NCI-H2081 (cell line): ENCODE measurements at regions not wholly inside any gene's neighbourhood (a gene's known extent, or its start where the extent isn't known, plus 50 kb on each side); places are given as distances from the start of the nearest gene placed in this dataset.

Experiments
- DNase-seq, 2 experiments: peaks; one replicate each; lab custom pipeline; 2025; lab: John Stamatoyannopoulos, UW

- no peak for DNase-seq
Observed at GRCh38 chr6:43903739-43904290, 133.8 kb downstream of the VEGFA start.

DNA sequence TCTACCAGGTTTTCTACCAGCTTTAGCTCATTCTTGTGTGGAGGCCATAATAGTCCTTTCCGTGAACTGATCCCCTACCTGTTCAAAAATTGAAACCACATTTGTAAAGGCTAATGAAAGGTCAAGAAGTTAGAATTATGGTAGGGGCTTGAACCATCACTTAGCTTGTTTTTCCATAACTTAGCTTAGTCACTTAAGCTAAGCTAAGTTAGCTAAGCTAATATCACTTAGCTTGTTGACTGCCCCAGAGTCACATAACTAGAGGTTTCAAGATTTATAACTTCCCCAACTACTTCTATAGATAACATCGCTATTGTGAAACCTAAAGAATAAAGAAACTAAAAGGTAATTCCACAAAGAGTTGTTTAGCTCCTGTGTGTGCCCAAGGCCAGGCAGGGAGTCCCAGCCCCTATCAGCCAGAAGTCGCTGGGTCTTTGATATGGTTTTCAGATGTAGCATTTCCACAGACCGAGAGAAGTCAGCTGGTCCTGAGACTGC lies 131.8 kb downstream of the VEGFA start:
- no peak for DNase-seq

DNA sequence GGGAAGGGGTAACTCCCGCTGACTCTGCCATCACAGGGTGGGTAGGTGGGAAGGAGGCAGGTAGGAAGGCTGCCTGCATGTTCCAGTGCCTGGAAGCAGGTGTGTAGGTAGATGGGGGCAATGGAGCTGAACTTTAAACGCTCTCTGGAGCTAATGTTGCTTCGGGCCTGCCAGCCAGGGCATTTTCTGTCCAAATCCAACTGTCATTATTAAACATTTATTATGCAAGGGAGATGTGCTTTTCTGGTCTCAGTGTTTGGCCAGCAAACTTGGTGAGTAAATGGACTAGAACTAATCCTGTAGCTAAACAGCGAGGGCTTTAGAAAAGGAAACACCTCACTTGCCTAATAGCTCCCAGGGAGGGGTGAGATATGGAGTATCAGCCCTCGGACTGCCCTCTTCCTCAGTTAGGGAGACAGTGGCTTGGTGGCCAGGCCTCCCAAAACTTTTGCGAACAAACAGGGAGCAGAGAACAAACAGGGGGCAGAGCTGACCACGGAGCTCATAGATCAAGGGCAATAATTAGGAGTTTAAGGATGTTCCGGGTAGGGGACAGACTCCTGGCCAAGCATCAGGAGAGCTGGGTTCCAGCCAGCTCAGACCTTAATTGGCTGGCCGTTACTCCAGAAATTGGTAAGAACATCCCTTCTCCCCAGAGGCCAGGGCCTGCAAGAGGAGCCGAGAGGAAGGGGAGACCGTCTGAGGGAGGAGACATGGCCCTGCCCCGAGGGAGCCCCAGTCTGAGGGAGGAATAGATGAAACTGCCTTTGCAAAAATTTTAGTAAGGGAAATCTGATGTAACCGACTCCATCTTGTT lies 131.1 kb downstream of the VEGFA start:
- DNase-seq, result peak in 1 of 2 experiments; percentile 79

DNA sequence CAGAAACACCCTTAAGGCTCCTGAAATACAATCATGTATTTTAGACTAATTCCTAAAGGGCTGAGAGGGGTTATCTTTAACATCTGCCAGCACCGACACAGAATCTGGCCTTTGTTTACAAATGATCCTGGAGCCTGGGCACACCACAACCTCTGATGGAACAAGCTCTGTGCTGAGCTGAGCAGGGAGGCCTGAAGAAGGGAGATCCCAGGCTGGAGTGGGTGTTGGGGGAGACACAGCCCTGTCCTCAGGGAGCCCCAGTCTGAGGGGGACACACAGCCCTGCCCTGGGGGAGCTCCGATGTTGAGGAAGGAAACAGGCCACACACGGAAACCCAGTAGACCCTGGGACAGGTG lies 130.5 kb downstream of the VEGFA start:
- peak in 1 of 2 experiments; percentile 44 for DNase-seq

GRCh38 chr6:43899830-43900229 lies 129.8 kb downstream of the VEGFA start:
- no peak for DNase-seq

DNA sequence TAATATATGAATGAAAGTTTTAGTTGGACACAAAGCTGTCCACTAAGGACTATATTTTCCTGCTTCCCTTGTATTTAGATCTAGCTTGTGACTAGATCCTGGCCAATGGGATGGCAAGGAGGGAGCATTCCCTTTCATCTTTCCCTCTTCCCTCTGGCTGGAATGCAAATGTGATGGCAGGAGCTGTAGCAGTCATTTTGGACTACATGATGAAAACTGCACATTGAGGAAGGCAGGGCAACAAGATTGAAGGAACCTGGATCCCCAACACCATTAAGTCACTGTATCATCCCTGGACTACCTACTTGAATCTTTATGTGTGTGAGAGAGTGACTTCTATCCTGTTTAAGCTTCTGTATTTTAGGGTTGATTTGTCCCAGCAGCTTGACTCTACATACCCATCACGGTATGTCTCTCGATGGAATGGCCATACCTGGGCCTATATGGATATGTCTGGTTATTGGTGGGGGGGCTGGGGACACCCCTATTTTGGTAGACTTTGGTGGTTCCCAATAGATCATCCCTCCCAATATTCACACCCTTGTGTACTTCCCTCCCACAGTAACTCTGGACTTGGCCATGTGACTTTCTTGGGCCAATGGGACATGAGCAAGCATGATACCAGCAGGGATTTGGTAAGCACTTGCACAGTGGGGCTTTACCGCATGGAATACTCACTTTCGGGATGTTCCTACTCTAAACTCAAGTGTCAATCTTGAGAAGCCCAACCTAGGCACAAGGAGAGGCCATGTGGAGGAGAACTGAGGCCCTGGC lies 128.5 kb downstream of the VEGFA start:
- DNase-seq, result no peak

DNA sequence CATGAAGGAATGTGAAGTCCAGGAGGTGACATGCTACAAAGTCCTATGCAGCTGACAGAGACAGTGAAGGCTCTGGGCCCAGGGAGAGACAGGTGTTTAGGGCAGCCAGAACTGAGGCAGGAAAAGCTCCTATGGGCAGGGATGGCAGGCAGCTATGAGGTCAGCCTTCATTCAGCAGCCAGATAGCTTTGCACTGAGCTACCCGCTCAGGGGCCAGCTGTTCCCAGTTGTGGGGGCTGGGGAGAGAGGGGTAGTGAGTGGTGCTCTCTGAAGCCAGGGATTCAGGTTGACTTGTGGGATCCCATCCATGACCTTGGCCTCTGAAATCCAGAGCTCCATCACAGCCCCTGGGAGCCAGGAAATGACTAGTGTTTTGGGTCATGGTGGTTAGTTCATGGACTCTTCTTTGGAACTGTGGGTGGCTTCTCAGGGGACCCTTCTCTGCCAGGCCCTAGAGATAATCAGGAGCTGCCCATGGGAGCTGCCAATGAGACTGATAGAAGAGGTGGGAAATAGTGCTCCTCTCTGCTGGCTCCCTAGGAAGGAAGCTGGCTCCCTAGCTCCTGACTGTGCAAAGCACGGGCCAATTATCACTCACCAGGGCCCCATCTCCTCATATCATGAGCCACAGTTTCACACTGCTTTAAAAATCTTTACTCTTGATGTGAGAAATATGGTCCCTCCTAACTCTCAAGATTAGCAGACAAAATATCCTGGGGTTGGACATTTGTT lies 127.7 kb downstream of the VEGFA start:
- no peak for DNase-seq

DNA sequence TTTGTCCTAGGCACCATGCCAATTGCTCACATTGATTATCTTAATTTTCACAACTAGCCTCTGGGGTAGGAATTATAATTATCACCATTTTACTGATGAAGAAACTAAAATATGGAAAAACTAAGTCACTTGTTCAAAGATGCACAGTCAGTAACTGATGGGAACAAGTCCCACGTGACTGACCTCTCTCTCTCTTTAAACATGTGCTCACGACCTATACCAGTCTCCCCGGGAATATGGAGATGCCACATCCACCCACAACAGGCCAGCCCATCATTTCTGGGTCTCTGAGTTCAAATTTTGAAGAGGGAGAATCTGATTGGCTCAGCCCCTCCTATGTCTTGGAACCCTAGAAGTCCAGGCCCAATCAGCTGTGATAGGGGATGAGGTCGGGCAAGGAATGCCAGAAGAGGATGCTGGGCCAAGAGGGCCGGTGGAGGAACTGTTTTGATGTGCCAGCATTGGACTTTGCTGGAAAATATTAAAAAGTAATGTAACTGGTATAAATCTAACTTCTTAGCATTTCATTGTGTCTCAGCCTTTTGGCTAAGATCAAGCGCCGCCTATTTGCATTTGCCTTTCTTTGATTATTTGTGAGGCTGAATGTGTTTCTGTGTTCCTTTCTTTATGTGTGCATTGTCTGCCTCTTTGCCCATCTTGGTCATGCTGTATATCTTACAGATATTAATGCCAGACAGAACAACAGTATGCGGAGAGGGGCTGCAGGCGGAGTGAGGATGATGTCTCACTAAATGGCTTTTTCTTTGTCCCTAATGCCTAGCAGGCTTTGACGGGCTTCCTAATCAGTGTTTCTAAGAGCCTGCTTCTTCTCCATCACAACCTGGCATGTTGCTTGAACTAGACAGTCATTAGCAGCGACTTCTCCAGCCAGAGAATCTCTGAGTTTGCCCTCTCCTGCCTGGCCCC lies 126.6 kb downstream of the VEGFA start:
- DNase-seq, result no peak

- no peak for DNase-seq
Observed at GRCh38 chr6:43895656-43896328, 125.8 kb downstream of the VEGFA start.

DNA sequence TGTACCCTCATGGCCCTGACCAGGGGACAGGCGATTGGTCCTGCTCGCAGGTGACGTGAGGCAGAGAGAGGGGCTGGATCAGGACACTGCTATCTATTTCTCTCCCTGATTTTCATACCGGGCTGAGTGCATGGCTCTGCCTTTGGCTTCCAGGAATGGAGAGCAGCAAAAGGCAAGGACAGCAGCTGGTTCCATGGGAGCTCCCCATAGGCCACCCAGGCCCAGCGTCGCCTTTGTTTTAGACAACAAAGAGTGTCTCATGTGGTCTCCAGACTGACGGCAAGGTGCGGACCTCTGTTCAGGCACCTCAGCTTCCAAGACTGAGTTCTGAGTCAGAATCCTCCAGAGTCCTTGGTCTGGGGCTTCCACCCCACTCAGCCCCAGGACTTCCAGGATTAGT lies 123.1 kb downstream of the VEGFA start:
- DNase-seq, result no peak

DNA sequence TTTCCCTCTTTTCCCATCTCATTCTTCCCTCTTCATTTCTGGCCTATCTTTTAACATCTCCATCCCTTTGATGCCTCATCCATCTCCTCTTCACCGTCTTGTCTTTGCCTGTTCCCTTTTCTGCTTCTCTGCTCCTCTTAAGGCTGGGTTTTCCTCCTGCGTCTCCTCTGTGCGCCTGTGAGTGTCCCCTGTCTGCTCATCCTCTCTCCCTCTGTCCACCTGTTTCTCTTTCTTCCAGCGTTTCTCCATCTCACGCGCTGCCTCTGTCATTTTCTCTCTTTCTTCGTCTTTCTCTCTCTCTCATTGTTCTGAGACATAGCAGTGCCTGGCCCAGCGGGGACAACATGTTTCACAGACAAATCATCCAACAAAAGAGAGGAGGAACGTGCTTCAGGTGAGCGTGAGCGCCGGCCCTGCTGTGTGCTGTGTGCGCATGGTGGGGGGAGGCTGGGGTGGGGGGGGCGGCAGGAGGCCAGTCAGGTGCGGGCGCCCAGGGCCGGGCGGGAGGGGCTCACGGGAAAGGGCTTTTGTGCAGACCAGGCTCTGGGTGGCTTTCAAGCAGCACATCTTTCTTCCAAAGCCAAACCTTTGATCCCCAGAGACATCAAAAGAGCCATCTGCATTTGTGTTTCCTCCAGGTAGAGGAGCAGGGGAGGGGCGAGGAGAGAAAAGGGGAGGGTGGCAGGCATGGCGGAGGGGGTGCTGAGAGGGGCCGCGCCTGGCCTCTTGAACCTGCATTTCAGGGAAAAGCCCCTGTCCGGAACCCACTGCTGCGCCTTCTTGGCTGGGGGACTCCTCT lies 121.3 kb downstream of the VEGFA start:
- DNase-seq, result peak in 1 of 2 experiments; percentile 47

DNA sequence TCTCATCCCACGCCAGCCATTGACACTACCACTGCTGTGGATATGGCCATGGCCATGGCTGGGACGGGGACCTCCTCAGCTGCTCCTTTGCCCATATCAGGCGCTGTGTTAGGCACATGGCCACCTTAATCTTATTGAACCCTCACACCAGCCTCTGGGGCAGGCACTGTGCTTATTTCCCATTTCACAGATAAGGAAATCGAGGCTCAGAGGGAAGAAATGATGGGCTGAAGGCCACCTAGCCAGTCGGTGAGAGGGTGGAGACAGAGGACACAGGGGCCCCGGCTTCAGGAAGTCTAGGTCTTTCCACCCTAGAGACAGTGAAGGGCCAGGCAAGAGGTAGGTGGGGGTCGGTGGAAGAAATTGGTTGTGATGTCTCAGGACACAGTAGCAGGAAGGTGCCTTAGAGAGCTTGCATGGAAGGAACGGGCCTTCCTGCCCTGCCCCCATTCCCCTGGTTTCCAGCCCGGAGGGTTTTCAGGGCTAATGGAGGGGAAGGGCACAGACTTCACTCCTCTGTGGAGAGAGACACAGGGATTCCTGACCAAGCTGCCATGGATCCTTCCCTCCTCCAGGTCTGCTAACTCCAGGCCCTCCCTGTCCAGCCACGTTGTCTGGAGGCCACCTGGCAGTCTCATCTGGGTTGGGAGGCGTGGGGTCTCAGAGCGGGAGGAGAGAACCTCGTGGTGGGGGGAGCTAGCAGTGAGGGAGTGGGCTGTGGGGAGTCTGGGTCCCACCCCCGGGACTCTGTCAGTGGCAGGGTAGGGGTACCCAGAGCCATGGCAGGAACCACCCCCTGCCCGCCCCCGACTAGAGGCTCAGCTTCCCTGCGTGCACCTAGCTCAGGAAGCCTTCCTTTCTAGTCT lies 120.4 kb downstream of the VEGFA start:
- no peak for DNase-seq

DNA sequence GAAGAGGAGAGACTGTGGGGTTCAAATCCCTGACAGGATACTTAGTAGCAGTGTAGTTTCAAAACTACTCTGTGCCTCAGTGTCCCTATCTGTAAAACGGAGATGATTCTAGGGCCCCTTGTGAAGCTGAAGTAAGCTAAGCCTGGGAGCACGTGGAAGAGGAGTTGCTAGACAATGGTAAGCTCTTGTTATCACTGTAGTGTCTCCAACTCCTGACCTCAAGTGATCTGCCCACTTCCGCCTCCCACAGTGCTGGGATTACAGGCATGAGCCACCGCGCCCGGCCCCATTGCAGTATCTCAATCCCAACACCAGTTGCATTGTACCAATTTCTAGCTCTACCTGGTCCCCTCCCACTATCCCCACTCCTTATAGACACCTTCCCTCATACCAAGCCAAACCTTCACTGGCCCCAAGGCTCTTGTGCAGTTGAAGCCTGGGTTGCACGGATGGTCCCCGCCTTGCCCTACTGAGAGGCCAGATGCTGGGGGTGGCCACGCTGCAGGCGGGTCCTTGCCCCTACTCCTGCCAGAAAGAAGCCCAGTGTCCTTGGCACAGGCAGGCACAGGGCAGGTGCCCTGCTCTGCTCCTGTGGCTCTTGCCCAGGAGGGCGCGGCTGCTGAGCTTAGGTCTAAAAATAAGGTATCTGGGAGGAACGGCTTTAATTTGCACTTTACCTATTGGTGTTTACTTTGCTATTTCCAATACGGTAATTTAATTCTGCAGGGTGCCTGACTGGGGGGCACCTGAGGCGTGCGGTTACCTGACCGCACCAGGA lies 118.1 kb downstream of the VEGFA start:
- peak in 1 of 2 experiments; percentile 56 for DNase-seq

DNA sequence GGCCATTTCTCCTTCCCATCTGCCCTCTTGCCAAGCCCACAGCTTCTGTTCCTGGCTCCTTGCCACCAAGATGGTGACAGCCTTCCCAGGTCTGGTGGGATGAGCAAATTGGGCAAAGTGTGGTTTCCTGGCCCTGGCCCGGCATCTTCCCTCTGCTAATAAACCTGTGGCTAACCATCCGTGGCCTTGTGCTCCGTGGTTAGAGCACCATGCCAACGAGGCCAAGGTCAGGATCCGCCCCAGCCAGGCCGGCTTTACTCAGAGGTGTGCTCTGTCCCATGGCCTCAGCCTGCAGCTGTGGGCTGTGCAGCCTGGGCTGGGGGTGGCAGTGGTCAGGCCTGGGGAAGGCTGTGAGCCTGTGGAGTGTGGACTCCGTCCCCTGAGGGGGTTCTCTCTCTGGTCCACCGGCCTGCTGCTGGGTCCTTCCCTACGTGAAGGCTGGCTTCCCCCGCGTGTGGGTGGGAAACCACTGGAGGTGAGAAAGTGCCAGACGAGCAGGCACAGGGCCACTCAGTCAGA lies 117.4 kb downstream of the VEGFA start:
- DNase-seq, result no peak

DNA sequence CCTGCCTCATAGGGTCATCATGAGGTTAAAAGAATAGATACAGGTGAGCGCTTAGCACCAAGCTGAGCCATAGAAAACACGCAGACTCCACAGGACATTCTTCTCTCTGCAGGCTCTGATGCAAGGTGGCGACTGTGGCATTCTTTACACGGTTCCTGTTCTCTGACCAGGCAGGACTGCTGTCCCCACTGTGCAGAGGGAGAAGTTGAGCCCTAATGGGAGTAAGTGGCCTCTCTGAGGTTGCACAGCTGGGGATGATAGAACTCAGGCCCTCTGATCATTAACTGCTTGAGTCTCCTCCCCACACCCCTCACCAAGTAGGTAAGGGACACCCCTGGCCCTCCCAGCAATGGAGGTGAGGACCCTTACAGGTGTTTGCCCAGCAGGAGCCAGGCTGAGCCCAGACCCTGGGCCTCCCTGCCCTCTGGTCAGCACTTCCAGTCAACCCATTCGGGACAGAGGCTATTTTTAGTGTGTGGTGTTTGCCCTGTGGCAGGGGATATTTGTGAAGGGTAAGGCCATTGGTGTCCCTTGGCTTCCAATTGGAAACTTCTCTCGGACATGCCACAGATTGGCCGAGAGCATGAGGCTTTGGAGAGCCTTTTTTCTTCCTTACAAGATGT lies 116.8 kb downstream of the VEGFA start:
- DNase-seq, result no peak

- no peak for DNase-seq
Observed at GRCh38 chr6:43886067-43886461, 116.1 kb downstream of the VEGFA start.

DNA sequence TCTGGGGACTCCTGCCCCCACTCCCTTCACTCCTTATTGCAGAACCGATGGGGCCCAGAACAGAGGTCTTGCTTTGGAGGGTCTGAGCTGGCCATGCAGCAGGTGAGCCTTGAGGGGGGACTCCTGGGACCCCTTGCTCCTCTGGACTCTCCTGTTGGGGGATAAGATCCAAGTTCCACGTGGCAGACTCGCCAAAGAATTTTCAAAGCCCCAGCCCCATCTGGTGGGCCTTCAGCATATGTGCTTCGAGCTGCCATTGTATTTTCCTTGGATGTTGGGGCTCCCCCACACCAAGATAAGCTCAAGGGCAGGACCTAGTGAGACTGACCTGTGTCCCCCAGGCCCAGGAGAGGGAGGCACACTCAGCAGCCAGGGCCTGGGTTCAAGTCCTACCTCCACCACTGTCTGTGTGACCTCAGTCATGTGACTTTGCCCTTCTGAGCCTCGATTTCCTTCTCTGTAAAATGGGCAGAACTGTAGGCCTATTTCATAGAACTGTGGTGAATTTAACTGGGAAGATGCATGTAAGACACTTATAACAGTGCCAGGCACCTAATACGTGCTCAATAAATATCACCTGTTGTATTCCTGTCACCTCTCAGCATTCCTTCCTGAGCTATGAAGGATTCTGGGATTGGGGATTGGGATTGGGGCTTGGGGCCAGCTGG lies 115.5 kb downstream of the VEGFA start:
- DNase-seq, result no peak
